Neural cell (in vitro differentiated cells): ENCODE measurements at regions not wholly inside any gene's neighbourhood (a gene's known extent, or its start where the extent isn't known, plus 50 kb on each side); places are given as distances from the start of the nearest gene placed in this dataset.

ENCODE experiments used
- H2AFZ ChIP-seq: fragments of 200-600, 300-800 bp; sonication (generic), shearing (Covaris generic); 2 replicates; pipeline ENCODE4 v1.6.0; 2014; ENCODE audit warnings: low read depth, mild to moderate bottlenecking, antibody characterized with exemption, low read length, moderate library complexity
- H3F3A ChIP-seq: fragments of 200-600 bp; shearing (Covaris generic); 2 replicates; pipeline ENCODE4 v1.6.1; 2016; ENCODE audit warnings: mild to moderate bottlenecking, moderate library complexity, mixed read lengths, antibody characterized with exemption, low read length; ENCODE audit not compliant: insufficient read depth, poor library complexity, severe bottlenecking
- H3K27ac ChIP-seq: fragments of 200-600, 300-800 bp; sonication (generic), shearing (Covaris generic); 2 replicates; pipeline ENCODE4 v1.5.1; 2014; ENCODE audit warnings: mild to moderate bottlenecking, low read length, moderate library complexity
- H3K27me3 ChIP-seq: fragments of 300-800, 200-600 bp; sonication (generic), shearing (Covaris generic); 2 replicates; pipeline ENCODE4 v1.6.0; 2014; ENCODE audit warnings: mild to moderate bottlenecking, low read depth, low read length, moderate library complexity; ENCODE audit not compliant: insufficient read depth
- H3K36me3 ChIP-seq: fragments of 300-800, 200-600 bp; sonication (generic), shearing (Covaris generic); 2 replicates; pipeline ENCODE4 v1.5.1; 2014; ENCODE audit warnings: mild to moderate bottlenecking, antibody characterized with exemption, low read length, moderate library complexity; ENCODE audit not compliant: insufficient read depth
- H3K4me2 ChIP-seq: fragments of 300-800, 200-600 bp; sonication (generic), shearing (Covaris generic); 2 replicates; pipeline ENCODE4 v1.6.0; 2014; ENCODE audit warnings: mild to moderate bottlenecking, low read length
- H3K4me3 ChIP-seq: fragments of 300-800, 200-600 bp; sonication (generic), shearing (Covaris generic); 2 replicates; pipeline ENCODE4 v1.5.1; 2014; ENCODE audit warnings: mild to moderate bottlenecking, low read length, moderate library complexity
- H3K79me2 ChIP-seq: fragments of 200-600 bp; shearing (Covaris generic); replicated peaks from 2 replicates; pipeline ENCODE4 v1.6.0; 2014; ENCODE audit warnings: mild to moderate bottlenecking, low read length, moderate library complexity; ENCODE audit not compliant: insufficient read depth
- H3K9ac ChIP-seq: fragments of 300-800, 200-600 bp; sonication (generic), shearing (Covaris generic); 2 replicates; pipeline ENCODE4 v1.6.1; 2016; ENCODE audit warnings: mild to moderate bottlenecking, low read length, mixed read lengths
- H3K9me2 ChIP-seq: fragments of 200-600 bp; shearing (Covaris generic); 2 replicates; pipeline ENCODE4 v1.6.1; 2016; ENCODE audit warnings: mild to moderate bottlenecking, low read length, mixed read lengths; ENCODE audit not compliant: insufficient read depth
- H3K9me3 ChIP-seq: fragments of 200-600, 300-800 bp; sonication (generic), shearing (Covaris generic); 2 replicates; pipeline ENCODE4 v1.6.1; 2016; ENCODE audit warnings: mild to moderate bottlenecking, mixed run types, low read length, moderate library complexity, mixed read lengths
- H4K20me1 ChIP-seq: fragments of 200-600 bp; shearing (Covaris generic); 2 replicates; pipeline ENCODE4 v1.6.1; 2016; ENCODE audit warnings: mild to moderate bottlenecking, mixed run types; ENCODE audit not compliant: insufficient read depth
- EP300 ChIP-seq: fragments of 450-650 bp; conservative IDR thresholded peaks from 2 replicates; pipeline ENCODE4 v1.6.1; 2014; ENCODE audit warnings: antibody characterized with exemption, mild to moderate bottlenecking, moderate library complexity; ENCODE audit not compliant: poor library complexity, severe bottlenecking
- EZH2 ChIP-seq: fragments of 200-600, 300-800 bp; shearing (Covaris generic), sonication (generic); IDR thresholded peaks from 2 replicates; pipeline ENCODE4 v1.6.1; 2014; ENCODE audit warnings: antibody characterized with exemption, low read length, borderline replicate concordance, mild to moderate bottlenecking; ENCODE audit not compliant: insufficient read depth, poor library complexity, severe bottlenecking
- POLR2AphosphoS5 ChIP-seq: IDR thresholded peaks from 2 replicates; pipeline ENCODE4 v1.6.1; 2012
- REST ChIP-seq: IDR thresholded peaks from 2 replicates; pipeline ENCODE4 v1.6.1; 2012; ENCODE audit warnings: borderline replicate concordance
- SMC3 ChIP-seq: fragments of 450-650 bp; conservative IDR thresholded peaks from 2 replicates; pipeline ENCODE4 v1.6.1; 2014; ENCODE audit warnings: antibody characterized with exemption, mild to moderate bottlenecking, moderate library complexity; ENCODE audit not compliant: poor library complexity
- TAF1 ChIP-seq: IDR thresholded peaks from 2 replicates; pipeline ENCODE4 v1.6.1; 2012; ENCODE audit warnings: low read depth

- Histone ChIP-seq H3K9me3 (no peaks in the 10 kb centered on the region), H3K4me3 (no peak overlapping the region), H3K36me3 (no peaks in the 10 kb centered on the region), H2AFZ (no peak overlapping the region), H3F3A (no peaks in the 10 kb centered on the region), H3K79me2 (no peaks in the 10 kb centered on the region), H3K9ac (no peak overlapping the region), H3K9me2 (no peaks in the 10 kb centered on the region), H3K27ac (no peak overlapping the region), H4K20me1 (no peaks in the 10 kb centered on the region), H3K4me2 (no peak overlapping the region), H3K27me3 (no peaks in the 10 kb centered on the region)
- TF ChIP-seq TAF1, result no peak
- TF ChIP-seq REST, result no peak
Measured at GRCh38 chr4:138761638-138762220, 253.9 kb upstream of the NOCT start.

- Histone ChIP-seq H3F3A (no peaks in the 10 kb centered on the region), H3K9me3 (no peaks in the 10 kb centered on the region), H3K9ac (peak overlapping the region; percentile 14), H3K27me3 (no peaks in the 10 kb centered on the region), H3K36me3 (no peaks in the 10 kb centered on the region), H3K79me2 (no peaks in the 10 kb centered on the region), H4K20me1 (no peaks in the 10 kb centered on the region), H2AFZ (peak overlapping the region; percentile 41), H3K4me2 (peak overlapping the region; percentile 32), H3K4me3 (peak overlapping the region; percentile 28), H3K27ac (peak overlapping the region; percentile 61), H3K9me2 (no peaks in the 10 kb centered on the region)
- TF ChIP-seq EP300, result peak; percentile 67
- no peak for TF ChIP-seq POLR2AphosphoS5
Measured at GRCh38 chr4:138759554-138759902, 256.1 kb upstream of the NOCT start.

- Histone ChIP-seq H3K36me3 (no peaks in the 10 kb centered on the region), H3K9me3 (no peaks in the 10 kb centered on the region), H3K79me2 (no peaks in the 10 kb centered on the region), H3K9ac (peak overlapping the region; percentile 14), H3K4me3 (peak overlapping the region; percentile 28), H3F3A (no peaks in the 10 kb centered on the region), H4K20me1 (no peaks in the 10 kb centered on the region), H2AFZ (peak overlapping the region; percentile 41), H3K27me3 (no peaks in the 10 kb centered on the region), H3K27ac (peak overlapping the region; percentile 61), H3K4me2 (peak overlapping the region; percentile 32), H3K9me2 (no peaks in the 10 kb centered on the region)
- TF ChIP-seq EZH2, result no peak
- TF ChIP-seq EP300, result no peak
- no peak for TF ChIP-seq SMC3
- TF ChIP-seq REST, result no peak
Measured at GRCh38 chr4:138758876-138759553, 256.6 kb upstream of the NOCT start.
